WERI-Rb-1 (cell line): ENCODE measurements at regions not wholly inside any gene's neighbourhood (a gene's known extent, or its start where the extent isn't known, plus 50 kb on each side); places are given as distances from the start of the nearest gene placed in this dataset.

Source experiments
- DNase-seq: peaks from one replicate; pipeline ENCODE4 v3.0.0-alpha.2; 2020
- H3K27ac ChIP-seq: fragments of 250-450 bp; sonication (Bioruptor Pico); 2 replicates; pipeline ENCODE4 v1.5.1; 2020; ENCODE audit warnings: mild to moderate bottlenecking, moderate library complexity
- H3K27me3 ChIP-seq: fragments of 250-450 bp; sonication (Bioruptor Pico); 2 replicates; pipeline ENCODE4 v1.5.1; 2021; ENCODE audit warnings: mild to moderate bottlenecking, low read depth, moderate library complexity; ENCODE audit not compliant: insufficient read depth, severe bottlenecking
- H3K36me3 ChIP-seq: fragments of 250-450 bp; sonication (Bioruptor Pico); 2 replicates; pipeline ENCODE4 v1.5.1; 2020; ENCODE audit warnings: mild to moderate bottlenecking, moderate library complexity
- H3K4me3 ChIP-seq: 2 replicates; pipeline ENCODE4 v1.5.1; 2011; ENCODE audit warnings: low read depth, mild to moderate bottlenecking, control low read depth, low read length
- H3K9me3 ChIP-seq: fragments of 250-450 bp; sonication (Bioruptor Pico); 2 replicates; pipeline ENCODE4 v1.5.1; 2021; ENCODE audit warnings: mild to moderate bottlenecking, moderate library complexity; ENCODE audit not compliant: severe bottlenecking
- TF ChIP-seq, protein P1 (sequence below): IDR thresholded peaks from 2 replicates; pipeline ENCODE4 v1.5.1; 2011; ENCODE audit warnings: low read depth, mild to moderate bottlenecking, control low read depth, inconsistent platforms, low read length

- H3K4me3 ChIP-seq, result no peak overlapping the region
- TF ChIP-seq, protein P1, sequence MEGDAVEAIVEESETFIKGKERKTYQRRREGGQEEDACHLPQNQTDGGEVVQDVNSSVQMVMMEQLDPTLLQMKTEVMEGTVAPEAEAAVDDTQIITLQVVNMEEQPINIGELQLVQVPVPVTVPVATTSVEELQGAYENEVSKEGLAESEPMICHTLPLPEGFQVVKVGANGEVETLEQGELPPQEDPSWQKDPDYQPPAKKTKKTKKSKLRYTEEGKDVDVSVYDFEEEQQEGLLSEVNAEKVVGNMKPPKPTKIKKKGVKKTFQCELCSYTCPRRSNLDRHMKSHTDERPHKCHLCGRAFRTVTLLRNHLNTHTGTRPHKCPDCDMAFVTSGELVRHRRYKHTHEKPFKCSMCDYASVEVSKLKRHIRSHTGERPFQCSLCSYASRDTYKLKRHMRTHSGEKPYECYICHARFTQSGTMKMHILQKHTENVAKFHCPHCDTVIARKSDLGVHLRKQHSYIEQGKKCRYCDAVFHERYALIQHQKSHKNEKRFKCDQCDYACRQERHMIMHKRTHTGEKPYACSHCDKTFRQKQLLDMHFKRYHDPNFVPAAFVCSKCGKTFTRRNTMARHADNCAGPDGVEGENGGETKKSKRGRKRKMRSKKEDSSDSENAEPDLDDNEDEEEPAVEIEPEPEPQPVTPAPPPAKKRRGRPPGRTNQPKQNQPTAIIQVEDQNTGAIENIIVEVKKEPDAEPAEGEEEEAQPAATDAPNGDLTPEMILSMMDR, result no peak
- H3K36me3 ChIP-seq, result no peaks in the 10 kb centered on the region
- no peak for DNase-seq
- H3K27me3 ChIP-seq, result peaks cover 11% of the 10 kb centered on the region
- no peak overlapping the region for H3K27ac ChIP-seq
- no peaks in the 10 kb centered on the region for H3K9me3 ChIP-seq
Measured at GRCh38 chr14:43200519-43200918, 1306.6 kb downstream of the FSCB start.

DNA sequence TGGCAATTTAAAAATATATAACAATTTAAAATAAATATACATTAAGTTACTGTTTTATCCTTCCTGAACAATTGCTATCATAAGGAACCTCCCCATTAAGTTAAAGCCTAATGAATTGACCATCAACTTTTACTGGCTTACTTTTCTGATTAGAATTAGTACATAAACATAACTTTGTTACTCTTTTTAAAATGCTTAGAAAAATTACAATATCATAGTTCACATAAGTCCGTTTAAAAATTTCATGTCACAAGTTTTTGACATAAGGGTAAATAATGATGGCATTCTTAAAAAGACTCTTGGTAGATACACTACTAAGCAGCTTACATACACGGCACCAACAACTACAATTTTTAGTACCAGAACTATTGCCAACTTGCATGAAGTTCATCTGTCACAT lies 1308.6 kb downstream of the FSCB start:
- Histone ChIP-seq H3K36me3 (no peaks in the 10 kb centered on the region), H3K27me3 (peaks cover 16% of the 10 kb centered on the region), H3K9me3 (no peaks in the 10 kb centered on the region), H3K27ac (no peak overlapping the region), H3K4me3 (no peak overlapping the region)
- DNase-seq, result no peak
- TF ChIP-seq, protein P1, result no peak

DNA sequence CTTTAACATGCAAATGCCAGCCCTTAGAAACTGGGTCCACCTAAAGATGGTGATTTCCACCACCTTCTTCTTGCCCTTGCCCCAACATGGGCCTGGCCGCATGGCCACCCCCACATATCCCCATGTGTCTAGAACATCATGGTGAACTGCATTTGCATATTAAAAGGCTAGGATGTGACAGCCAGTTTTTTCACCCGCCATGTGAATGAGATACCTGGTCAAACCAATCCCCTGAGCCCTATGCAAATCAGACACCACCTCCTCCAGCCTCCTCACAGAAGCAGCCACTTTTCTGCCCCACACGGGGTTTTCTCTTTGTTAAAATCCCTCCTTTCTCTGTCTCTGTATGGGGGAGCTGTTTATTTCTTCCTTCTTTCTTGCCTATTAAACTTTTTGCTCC lies 1322.5 kb downstream of the FSCB start:
- Histone ChIP-seq H3K27me3 (peaks cover 25% of the 10 kb centered on the region), H3K4me3 (no peak overlapping the region), H3K36me3 (no peaks in the 10 kb centered on the region), H3K9me3 (no peaks in the 10 kb centered on the region), H3K27ac (no peak overlapping the region)
- TF ChIP-seq, protein P1, result no peak
- no peak for DNase-seq

DNA sequence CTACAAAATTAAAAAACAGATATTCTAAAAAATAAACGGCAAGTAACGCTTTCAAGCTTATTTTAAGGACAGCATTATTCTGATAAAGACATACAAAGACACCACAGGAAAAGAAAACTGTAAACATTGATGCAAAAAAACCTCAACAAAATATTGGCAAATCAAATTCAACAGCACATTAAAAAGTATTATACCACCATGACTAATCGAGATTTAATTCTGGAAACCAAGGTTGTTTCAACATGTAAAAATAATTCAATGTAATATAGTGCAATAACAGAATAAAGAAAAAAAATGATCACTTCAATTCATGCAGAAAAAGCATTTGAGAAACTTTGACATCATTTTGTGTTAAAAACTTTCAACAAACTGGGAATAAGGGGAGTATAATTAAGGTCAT lies 1323.2 kb downstream of the FSCB start:
- H3K9me3 ChIP-seq, result no peaks in the 10 kb centered on the region
- no peak overlapping the region for H3K4me3 ChIP-seq
- H3K27ac ChIP-seq, result no peak overlapping the region
- no peaks in the 10 kb centered on the region for H3K36me3 ChIP-seq
- H3K27me3 ChIP-seq, result peaks cover 28% of the 10 kb centered on the region
- DNase-seq, result no peak
- TF ChIP-seq, protein P1, result no peak

GRCh38 chr14:43175896-43176295 lies 1331.2 kb downstream of the FSCB start:
- Histone ChIP-seq H3K27ac (no peak overlapping the region), H3K9me3 (no peaks in the 10 kb centered on the region), H3K27me3 (peaks cover 20% of the 10 kb centered on the region), H3K4me3 (no peak overlapping the region), H3K36me3 (no peaks in the 10 kb centered on the region)
- no peak for DNase-seq
- TF ChIP-seq, protein P1, result no peak

DNA sequence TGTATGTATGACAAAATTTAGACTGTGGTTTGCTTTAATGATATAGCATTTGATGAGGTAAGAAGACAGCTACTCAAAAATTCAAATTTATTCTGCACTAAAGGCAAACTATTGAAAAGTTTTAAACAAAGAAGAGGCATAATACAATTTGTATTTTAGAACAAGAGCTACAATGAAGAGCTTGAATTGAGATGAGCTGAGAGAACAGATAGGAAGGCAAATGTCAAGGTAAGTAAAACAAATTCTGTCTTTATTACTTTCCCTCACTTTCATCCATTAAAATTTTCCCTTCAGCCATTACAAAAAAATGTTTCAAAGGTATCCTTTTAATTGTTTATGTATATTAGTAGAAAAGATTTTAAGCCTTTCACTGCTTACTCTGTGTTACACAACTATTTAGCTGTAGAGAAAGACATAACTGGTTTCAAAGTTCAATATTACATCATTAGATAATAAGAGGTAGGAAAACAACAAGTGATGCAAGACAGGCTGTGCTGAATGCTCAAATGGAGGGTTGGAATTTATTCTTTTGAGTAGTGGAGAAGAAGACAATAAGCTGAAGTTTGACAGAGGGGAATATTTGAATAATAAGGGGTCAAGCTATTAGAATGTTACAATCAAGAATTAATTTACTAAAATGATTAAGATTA lies 1334.1 kb downstream of the FSCB start:
- TF ChIP-seq, protein P1, result no peak
- H3K9me3 ChIP-seq, result no peaks in the 10 kb centered on the region
- H3K4me3 ChIP-seq, result no peak overlapping the region
- H3K36me3 ChIP-seq, result no peaks in the 10 kb centered on the region
- H3K27ac ChIP-seq, result no peak overlapping the region
- DNase-seq, result no peak
- peaks cover 10% of the 10 kb centered on the region for H3K27me3 ChIP-seq
